PC-9 (cell line): ENCODE measurements at regions not wholly inside any gene's neighbourhood (a gene's known extent, or its start where the extent isn't known, plus 50 kb on each side); places are given as distances from the start of the nearest gene placed in this dataset.

Experiments
- BruUV-seq: library from RNA; stranded (reverse); fragments of 400-500 nt; replicated peaks from 2 replicates; lab custom pipeline; 2021; lab: Mats Ljungman, UMichigan
- CTCF ChIA-PET: fragments of 300-600 bp; sonication (Branson Sonifier 250); formaldehyde crosslinking; loops from one replicate; lab custom pipeline; 2022; ENCODE audit warnings: antibody characterized with exemption; lab: Charles Lee
- POLR2A ChIA-PET: fragments of 300-600 bp; sonication (Branson Sonifier 250); formaldehyde crosslinking; loops from one replicate; lab custom pipeline; 2022; ENCODE audit warnings: antibody characterized with exemption; ENCODE audit not compliant: unreplicated experiment; lab: Charles Lee
- DNase-seq, 2 experiments: peaks; one replicate each; pipeline versions ENCODE4 v3.0.0 to v3.0.0-alpha.2; 2015 to 2022; ENCODE audit warnings: mixed read lengths in 1 of 2
- H2AFZ ChIP-seq: fragments of 200-600 bp; sonication (generic); 2 replicates; pipeline ENCODE4 v1.8.1; 2017; ENCODE audit warnings: antibody characterized with exemption
- H3F3A ChIP-seq: fragments of 200-600 bp; sonication (generic); 2 replicates; pipeline ENCODE4 v1.8.1; 2017; ENCODE audit warnings: antibody characterized with exemption, mild to moderate bottlenecking, low read depth; ENCODE audit not compliant: insufficient read depth
- H3K27ac ChIP-seq: fragments of 200-600 bp; sonication (generic); 2 replicates; pipeline ENCODE4 v1.6.1; 2016; ENCODE audit warnings: mixed run types
- H3K27me3 ChIP-seq: fragments of 200-600 bp; sonication (generic); 2 replicates; pipeline ENCODE4 v1.6.1; 2016; ENCODE audit warnings: low read depth, mixed run types; ENCODE audit not compliant: insufficient read depth
- H3K36me3 ChIP-seq: fragments of 200-600 bp; sonication (generic); 2 replicates; pipeline ENCODE4 v1.6.1; 2016; ENCODE audit warnings: low read depth, mixed run types
- H3K4me1 ChIP-seq: fragments of 200-600 bp; sonication (generic); replicated peaks from 2 replicates; pipeline ENCODE4 v1.6.1; 2016; ENCODE audit warnings: mixed run types; ENCODE audit not compliant: insufficient read depth
- H3K4me2 ChIP-seq: fragments of 200-600 bp; sonication (generic); 2 replicates; pipeline ENCODE4 v1.6.1; 2017; ENCODE audit warnings: mixed run types
- H3K4me3 ChIP-seq: fragments of 200-600 bp; sonication (generic); 2 replicates; pipeline ENCODE4 v1.6.1; 2016; ENCODE audit warnings: mixed run types
- H3K79me2 ChIP-seq: fragments of 200-600 bp; sonication (generic); 2 replicates; pipeline ENCODE4 v1.6.1; 2017; ENCODE audit warnings: low read depth, mixed run types
- H3K9me2 ChIP-seq: fragments of 200-600 bp; sonication (generic); 2 replicates; pipeline ENCODE4 v1.8.1; 2017; ENCODE audit warnings: mild to moderate bottlenecking; ENCODE audit not compliant: insufficient read depth
- H3K9me3 ChIP-seq: fragments of 200-600 bp; sonication (generic); 2 replicates; pipeline ENCODE4 v1.8.1; 2016; ENCODE audit warnings: low read depth; ENCODE audit not compliant: insufficient read depth
- H4K20me1 ChIP-seq: fragments of 200-600 bp; sonication (generic); 2 replicates; pipeline ENCODE4 v1.8.1; 2017; ENCODE audit not compliant: insufficient read depth
- CTCF ChIP-seq: fragments of 200-600 bp; sonication (generic); conservative IDR thresholded peaks from 2 replicates; pipeline ENCODE4 v1.6.1; 2017; ENCODE audit warnings: mixed run types, antibody characterized with exemption, mild to moderate bottlenecking, moderate library complexity
- EZH2 ChIP-seq: fragments of 200-600 bp; sonication (generic); IDR thresholded peaks from 2 replicates; pipeline ENCODE4 v1.8.0; 2017; ENCODE audit warnings: antibody characterized with exemption, low read depth
- intact Hi-C: fragments of 100-400 bp; cut with micrococcal nuclease; formaldehyde crosslinking; loops from one replicate; pipeline ENCODE4 v1.10.0; 2022; ENCODE audit not compliant: unreplicated experiment

GRCh38 chr7:70886547-70886946 is 245.4 kb upstream of the GALNT17 start:
- DNase-seq, result no peak
- TF ChIP-seq CTCF, result no peak
- TF ChIP-seq EZH2, result no peak
- H3K9me2 ChIP-seq, result no peaks in the 10 kb centered on the region
- ChIA-PET POLR2A (no interaction called here), CTCF (no interaction called here)
- no peaks in the 10 kb centered on the region for H3K4me1 ChIP-seq
- no TSS peak for BruUV-seq
- no peaks in the 10 kb centered on the region for H4K20me1 ChIP-seq
- H3K9me3 ChIP-seq, result no peaks in the 10 kb centered on the region
- no peak overlapping the region for H2AFZ ChIP-seq
- no peak overlapping the region for H3K4me3 ChIP-seq
- H3F3A ChIP-seq, result no peaks in the 10 kb centered on the region
- H3K4me2 ChIP-seq, result no peak overlapping the region
- no peaks in the 10 kb centered on the region for H3K27me3 ChIP-seq
- no peak overlapping the region for H3K27ac ChIP-seq
- intact Hi-C loops, result no loop called here
- no peaks in the 10 kb centered on the region for H3K36me3 ChIP-seq
- no peaks in the 10 kb centered on the region for H3K79me2 ChIP-seq

- TF ChIP-seq CTCF, result no peak
- TF ChIP-seq EZH2, result no peak
- ChIA-PET POLR2A (no interaction called here), CTCF (no interaction called here)
- intact Hi-C loops, result no loop called here
- Histone ChIP-seq H3K27me3 (no peaks in the 10 kb centered on the region), H3K27ac (no peak overlapping the region), H3K9me2 (no peaks in the 10 kb centered on the region), H3K9me3 (no peaks in the 10 kb centered on the region), H3K4me3 (no peak overlapping the region), H3K4me1 (no peaks in the 10 kb centered on the region), H2AFZ (no peak overlapping the region), H4K20me1 (no peaks in the 10 kb centered on the region), H3K4me2 (no peak overlapping the region), H3K36me3 (no peaks in the 10 kb centered on the region), H3K79me2 (no peaks in the 10 kb centered on the region), H3F3A (no peaks in the 10 kb centered on the region)
- no TSS peak for BruUV-seq
- DNase-seq, result no peak
Observed at GRCh38 chr7:70887186-70887585, 244.8 kb upstream of the GALNT17 start.

GRCh38 chr7:70890147-70890969 is 241.6 kb upstream of the GALNT17 start:
- Histone ChIP-seq H3K27ac (no peak overlapping the region), H3K4me3 (no peak overlapping the region), H3K9me3 (no peaks in the 10 kb centered on the region), H3K27me3 (no peaks in the 10 kb centered on the region; the same call in 1 of the 2 replicates), H4K20me1 (no peaks in the 10 kb centered on the region), H2AFZ (no peak overlapping the region), H3K36me3 (no peaks in the 10 kb centered on the region), H3K4me2 (no peak overlapping the region), H3F3A (no peaks in the 10 kb centered on the region), H3K79me2 (no peaks in the 10 kb centered on the region), H3K9me2 (no peaks in the 10 kb centered on the region), H3K4me1 (no peaks in the 10 kb centered on the region)
- CTCF ChIA-PET, result no interaction called here
- DNase-seq, result no peak
- no TSS peak for BruUV-seq
- POLR2A ChIA-PET, result no interaction called here
- TF ChIP-seq CTCF (no peak), EZH2 (no peak)
- intact Hi-C loops, result no loop called here
